ENCODE measurements at regions not wholly inside any gene's neighbourhood (a gene's known extent, or its start where the extent isn't known, plus 50 kb on each side); places are given as distances from the start of the nearest gene placed in this dataset.

GRCh38 chr3:166481340-166481739 lies 644.1 kb upstream of the BCHE start:
- TF ChIP-seq POLR2AphosphoS5 (IDR thresholded peaks at IDR 0.05) (no peak), CTCF (IDR thresholded peaks at IDR 0.05) (no peak)

Measured in prostate gland (tissue), 2 donors.